Keratinocyte (primary cell): ENCODE measurements at regions not wholly inside any gene's neighbourhood (a gene's known extent, or its start where the extent isn't known, plus 50 kb on each side); places are given as distances from the start of the nearest gene placed in this dataset.

ENCODE experiments used
- DNase-seq: peaks from one replicate; pipeline ENCODE4 v3.0.0-alpha.2; 2011; ENCODE audit warnings: low read depth, missing footprints, low spot score
- FAIRE-seq: peaks from 2 replicates; lab custom pipeline; 2011; peaks lifted over from hg19 to GRCh38; lab: Jason Lieb, UNC
- H2AFZ ChIP-seq: 2 replicates; pipeline ENCODE4 v1.6.0; 2012; ENCODE audit warnings: low read length, control low read depth, inconsistent platforms; ENCODE audit not compliant: control insufficient read depth
- H3K27ac ChIP-seq: 2 replicates; pipeline ENCODE4 v1.5.1; 2011; ENCODE audit warnings: low read length; ENCODE audit not compliant: control insufficient read depth, insufficient read depth
- H3K27me3 ChIP-seq: 3 replicates; pipeline ENCODE4 v1.6.0; 2011; ENCODE audit warnings: low read length; ENCODE audit not compliant: control insufficient read depth, insufficient read depth; ENCODE audit errors: extremely low read depth
- H3K36me3 ChIP-seq, 2 experiments: 2 replicates in 1 of 2; 3 replicates in 1 of 2; pipeline ENCODE4 v1.5.1; 2011; ENCODE audit warnings: low read length in 2 of 2, mild to moderate bottlenecking in 1 of 2; ENCODE audit not compliant: control insufficient read depth in 2 of 2, insufficient read depth in 2 of 2; ENCODE audit errors: extremely low read depth in 1 of 2
- H3K4me1 ChIP-seq: 3 replicates; pipeline ENCODE4 v1.5.1; 2011; ENCODE audit warnings: low read length; ENCODE audit not compliant: control insufficient read depth, insufficient read depth; ENCODE audit errors: extremely low read depth
- H3K4me2 ChIP-seq: 3 replicates; pipeline ENCODE4 v1.6.0; 2011; ENCODE audit warnings: low read depth, low read length; ENCODE audit not compliant: control insufficient read depth, insufficient read depth; ENCODE audit errors: extremely low read depth
- H3K4me3 ChIP-seq, 3 experiments: fragments of 200-600 bp in 1 of 3; sonication (generic) in 1 of 3; 2 replicates in 2 of 3; 3 replicates in 1 of 3; pipeline ENCODE4 v1.5.1; 2011 to 2016; ENCODE audit warnings: low read length in 3 of 3, mild to moderate bottlenecking in 3 of 3, control low read depth in 2 of 3, inconsistent platforms in 1 of 3, low read depth in 1 of 3, mixed read lengths in 1 of 3, mixed run types in 1 of 3, moderate library complexity in 1 of 3; ENCODE audit not compliant: control insufficient read depth in 2 of 3, insufficient read depth in 2 of 3; ENCODE audit errors: extremely low read depth in 1 of 3
- H3K79me2 ChIP-seq: 2 replicates; pipeline ENCODE4 v1.6.0; 2012; ENCODE audit warnings: low read length; ENCODE audit not compliant: control insufficient read depth, insufficient read depth
- H3K9ac ChIP-seq: 3 replicates; pipeline ENCODE4 v1.6.0; 2011; ENCODE audit warnings: low read length; ENCODE audit not compliant: control insufficient read depth, insufficient read depth; ENCODE audit errors: extremely low read depth
- H3K9me1 ChIP-seq: 3 replicates; pipeline ENCODE4 v1.6.0; 2011; ENCODE audit warnings: low read length; ENCODE audit not compliant: control insufficient read depth, insufficient read depth; ENCODE audit errors: extremely low read depth
- H3K9me3 ChIP-seq: 2 replicates; pipeline ENCODE4 v1.5.1; 2012; ENCODE audit warnings: low read depth, low read length; ENCODE audit not compliant: control insufficient read depth
- H4K20me1 ChIP-seq: 3 replicates; pipeline ENCODE4 v1.6.0; 2011; ENCODE audit warnings: low read length; ENCODE audit not compliant: control insufficient read depth, insufficient read depth; ENCODE audit errors: extremely low read depth
- EZH2 ChIP-seq: IDR thresholded peaks from one replicate; pipeline ENCODE4 v1.6.1; 2012; ENCODE audit warnings: inconsistent platforms, mild to moderate bottlenecking, low read length, moderate library complexity
- dilution Hi-C: fragments of 300-500 bp; cut with MboI; formaldehyde crosslinking; loops from one replicate; pipeline ENCODE4 v1.7.0; 2020; ENCODE audit warnings: low sequenced_read_pairs; ENCODE audit not compliant: extremely low pct_ligation_motif_present
- TF ChIP-seq, protein P1 (sequence below), 3 experiments: IDR thresholded peaks in 1 of 3; conservative IDR thresholded peaks in 1 of 3; optimal IDR thresholded peaks in 1 of 3; 2 replicates in 2 of 3; 3 replicates in 1 of 3; pipeline versions ENCODE3 to v1.5.1; 2011; ENCODE audit warnings: low read length in 3 of 3, mild to moderate bottlenecking in 3 of 3, moderate library complexity in 2 of 3, control low read depth in 1 of 3, inconsistent platforms in 1 of 3; ENCODE audit not compliant: insufficient read depth in 2 of 3; ENCODE audit errors: extremely low read depth in 1 of 3

DNA sequence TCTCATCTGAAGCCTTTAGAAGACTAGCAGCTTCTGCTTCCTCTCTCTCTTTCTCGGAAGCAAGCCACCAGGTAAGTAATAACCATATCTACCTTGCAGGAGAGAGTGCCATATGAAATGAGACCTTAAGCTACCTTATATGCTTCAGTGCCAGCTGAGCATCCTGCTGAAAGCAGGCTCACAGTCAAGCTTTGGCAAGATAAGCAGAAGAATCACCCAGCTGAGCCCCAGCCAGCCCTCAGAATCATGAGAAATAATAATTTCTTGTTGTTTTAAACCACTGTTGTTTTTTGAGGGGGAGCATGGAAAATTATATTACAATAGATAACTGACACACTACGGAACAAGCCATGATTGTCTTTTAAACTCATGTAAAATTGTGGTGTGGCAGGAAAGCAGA lies 514.4 kb downstream of the MBD2 start:
- Histone ChIP-seq H3K9me3 (no peaks in the 10 kb centered on the region), H3K79me2 (no peaks in the 10 kb centered on the region), H2AFZ (no peak overlapping the region), H3K4me2 (no peak overlapping the region), H3K4me3 (no peak overlapping the region), H3K9me1 (no peaks in the 10 kb centered on the region), H3K36me3 (no peaks in the 10 kb centered on the region), H4K20me1 (no peaks in the 10 kb centered on the region), H3K27ac (no peak overlapping the region), H3K4me1 (no peaks in the 10 kb centered on the region), H3K9ac (no peak overlapping the region), H3K27me3 (no peaks in the 10 kb centered on the region)
- FAIRE-seq (no peak), DNase-seq (no peak)
- no peak for TF ChIP-seq EZH2
- TF ChIP-seq, protein P1, sequence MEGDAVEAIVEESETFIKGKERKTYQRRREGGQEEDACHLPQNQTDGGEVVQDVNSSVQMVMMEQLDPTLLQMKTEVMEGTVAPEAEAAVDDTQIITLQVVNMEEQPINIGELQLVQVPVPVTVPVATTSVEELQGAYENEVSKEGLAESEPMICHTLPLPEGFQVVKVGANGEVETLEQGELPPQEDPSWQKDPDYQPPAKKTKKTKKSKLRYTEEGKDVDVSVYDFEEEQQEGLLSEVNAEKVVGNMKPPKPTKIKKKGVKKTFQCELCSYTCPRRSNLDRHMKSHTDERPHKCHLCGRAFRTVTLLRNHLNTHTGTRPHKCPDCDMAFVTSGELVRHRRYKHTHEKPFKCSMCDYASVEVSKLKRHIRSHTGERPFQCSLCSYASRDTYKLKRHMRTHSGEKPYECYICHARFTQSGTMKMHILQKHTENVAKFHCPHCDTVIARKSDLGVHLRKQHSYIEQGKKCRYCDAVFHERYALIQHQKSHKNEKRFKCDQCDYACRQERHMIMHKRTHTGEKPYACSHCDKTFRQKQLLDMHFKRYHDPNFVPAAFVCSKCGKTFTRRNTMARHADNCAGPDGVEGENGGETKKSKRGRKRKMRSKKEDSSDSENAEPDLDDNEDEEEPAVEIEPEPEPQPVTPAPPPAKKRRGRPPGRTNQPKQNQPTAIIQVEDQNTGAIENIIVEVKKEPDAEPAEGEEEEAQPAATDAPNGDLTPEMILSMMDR (optimal IDR thresholded peaks at IDR 0.05 in 1 of 3, IDR thresholded peaks at IDR 0.05 in 1 of 3, conservative IDR thresholded peaks at IDR 0.05 in 1 of 3; ENCODE audit: extremely low read depth in 1 of 3, insufficient read depth in 2 of 3, low read length in 3 of 3) = no peak
- dilution Hi-C loops = no loop called here

DNA sequence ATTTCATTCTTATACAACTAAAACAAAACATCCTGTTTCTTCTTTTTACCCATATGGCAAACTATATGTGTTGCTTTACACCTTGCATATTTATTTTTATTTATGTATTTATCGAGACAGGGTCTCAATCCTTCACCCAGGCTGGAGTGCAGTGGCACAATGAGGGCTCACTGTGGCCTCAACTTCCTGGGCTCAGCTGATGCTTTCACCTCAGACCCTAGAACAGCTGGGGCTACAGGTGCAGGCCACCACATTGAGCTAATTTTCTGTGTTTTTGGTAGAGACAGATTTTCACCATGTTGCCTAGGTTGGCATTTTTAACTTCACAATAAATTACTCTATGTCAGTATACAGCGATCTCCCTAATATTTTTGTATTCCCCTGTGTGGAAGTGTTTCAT lies 522.0 kb downstream of the MBD2 start:
- Histone ChIP-seq H3K27ac (no peak overlapping the region), H3K79me2 (no peaks in the 10 kb centered on the region), H3K9ac (no peak overlapping the region), H3K36me3 (no peaks in the 10 kb centered on the region), H3K9me1 (no peaks in the 10 kb centered on the region), H4K20me1 (no peaks in the 10 kb centered on the region), H3K4me1 (no peaks in the 10 kb centered on the region), H3K4me3 (no peak overlapping the region), H3K9me3 (no peaks in the 10 kb centered on the region), H3K27me3 (no peaks in the 10 kb centered on the region), H3K4me2 (no peak overlapping the region), H2AFZ (no peak overlapping the region)
- TF ChIP-seq, protein P1 (optimal IDR thresholded peaks at IDR 0.05 in 1 of 3, IDR thresholded peaks at IDR 0.05 in 1 of 3, conservative IDR thresholded peaks at IDR 0.05 in 1 of 3; ENCODE audit: extremely low read depth in 1 of 3, insufficient read depth in 2 of 3, low read length in 3 of 3) = no peak
- no peak for TF ChIP-seq EZH2
- no peak for DNase-seq
- no peak for FAIRE-seq
- dilution Hi-C loops = no loop called here
